AG09309 (cell line): ENCODE measurements at regions not wholly inside any gene's neighbourhood (a gene's known extent, or its start where the extent isn't known, plus 50 kb on each side); places are given as distances from the start of the nearest gene placed in this dataset.
"Not testable (repeated sequence)": the region's sequence is repeated elsewhere in the genome, so short reads cannot be mapped to it uniquely, and the experiment has no call there.

ENCODE experiments used
- DNase-seq: peaks from one replicate; pipeline ENCODE4 v3.0.0-alpha.2; 2010; ENCODE audit warnings: low read depth
- H3K4me3 ChIP-seq: 2 replicates; pipeline ENCODE4 v1.5.1; 2011; ENCODE audit warnings: mild to moderate bottlenecking, low read depth, low read length, moderate library complexity; ENCODE audit not compliant: control insufficient read depth
- TF ChIP-seq, protein P1 (sequence below): IDR thresholded peaks from 2 replicates; pipeline ENCODE4 v1.5.1; 2011; ENCODE audit warnings: mild to moderate bottlenecking, low read depth, low read length, inconsistent platforms; ENCODE audit not compliant: insufficient read depth, control insufficient read depth; ENCODE audit errors: missing control alignments

DNA sequence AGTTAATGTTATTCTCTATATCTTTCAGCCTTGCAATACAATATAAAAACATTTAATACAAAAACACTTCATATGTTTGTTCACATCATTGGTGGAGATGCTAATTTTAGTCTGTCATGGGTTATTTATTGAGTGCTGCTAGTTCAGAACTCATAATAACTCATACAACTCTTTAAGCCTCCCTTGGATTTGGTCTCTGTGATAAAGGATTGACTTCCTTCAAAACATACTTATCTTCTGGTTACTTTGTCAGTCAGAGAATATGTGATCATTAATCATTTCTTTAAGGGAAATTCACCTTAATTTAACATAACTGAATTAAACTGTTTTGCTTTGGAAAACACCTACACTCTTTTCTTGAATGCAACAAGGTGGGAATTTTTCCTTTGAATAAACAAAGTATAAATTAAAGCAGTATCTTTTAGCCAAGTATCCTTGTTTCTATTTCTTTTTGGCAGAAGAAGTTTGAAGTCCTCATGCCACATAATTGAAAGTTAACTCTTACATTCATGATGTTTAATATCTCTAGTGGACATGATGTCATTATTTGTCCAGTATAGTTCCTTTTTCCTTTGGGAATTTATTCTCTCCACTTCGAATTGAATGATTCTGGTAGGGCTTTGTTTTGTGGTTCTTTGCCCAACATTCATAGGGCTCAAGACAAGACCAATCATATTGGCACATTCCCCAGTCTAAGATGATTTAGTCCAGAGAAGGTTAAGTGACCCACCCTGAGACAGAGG is 133.2 kb upstream of the CENPW start:
- DNase-seq = no peak
- H3K4me3 ChIP-seq = no peak overlapping the region
- TF ChIP-seq, protein P1, sequence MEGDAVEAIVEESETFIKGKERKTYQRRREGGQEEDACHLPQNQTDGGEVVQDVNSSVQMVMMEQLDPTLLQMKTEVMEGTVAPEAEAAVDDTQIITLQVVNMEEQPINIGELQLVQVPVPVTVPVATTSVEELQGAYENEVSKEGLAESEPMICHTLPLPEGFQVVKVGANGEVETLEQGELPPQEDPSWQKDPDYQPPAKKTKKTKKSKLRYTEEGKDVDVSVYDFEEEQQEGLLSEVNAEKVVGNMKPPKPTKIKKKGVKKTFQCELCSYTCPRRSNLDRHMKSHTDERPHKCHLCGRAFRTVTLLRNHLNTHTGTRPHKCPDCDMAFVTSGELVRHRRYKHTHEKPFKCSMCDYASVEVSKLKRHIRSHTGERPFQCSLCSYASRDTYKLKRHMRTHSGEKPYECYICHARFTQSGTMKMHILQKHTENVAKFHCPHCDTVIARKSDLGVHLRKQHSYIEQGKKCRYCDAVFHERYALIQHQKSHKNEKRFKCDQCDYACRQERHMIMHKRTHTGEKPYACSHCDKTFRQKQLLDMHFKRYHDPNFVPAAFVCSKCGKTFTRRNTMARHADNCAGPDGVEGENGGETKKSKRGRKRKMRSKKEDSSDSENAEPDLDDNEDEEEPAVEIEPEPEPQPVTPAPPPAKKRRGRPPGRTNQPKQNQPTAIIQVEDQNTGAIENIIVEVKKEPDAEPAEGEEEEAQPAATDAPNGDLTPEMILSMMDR = no peak

GRCh38 chr6:126210398-126211075 is 129.4 kb upstream of the CENPW start:
- H3K4me3 ChIP-seq = no peak overlapping the region
- no peak for DNase-seq
- TF ChIP-seq, protein P1 = no peak

- no peak overlapping the region for H3K4me3 ChIP-seq
- TF ChIP-seq, protein P1 = no peak
- DNase-seq = no peak
Measured at GRCh38 chr6:126217497-126217896, 122.4 kb upstream of the CENPW start.

DNA sequence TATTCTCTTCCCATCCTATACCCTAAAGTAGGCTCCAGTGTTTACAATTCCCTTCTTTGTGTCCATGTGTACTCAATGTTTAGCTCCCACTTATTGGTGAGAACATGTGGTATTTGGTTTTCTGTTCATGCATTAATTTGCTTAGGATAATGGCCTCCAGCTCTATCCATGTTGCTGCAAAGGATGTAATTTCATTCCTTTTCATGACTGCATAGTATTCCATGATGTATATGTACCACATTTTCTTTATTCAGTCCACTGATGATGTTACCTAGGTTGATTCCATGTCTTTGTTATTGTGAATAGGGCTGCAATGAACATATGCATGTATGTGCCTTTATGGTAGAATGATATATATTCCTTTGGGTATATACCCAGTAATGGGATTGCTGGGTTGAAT is 119.0 kb upstream of the CENPW start:
- not testable (repeated sequence) for DNase-seq

DNA sequence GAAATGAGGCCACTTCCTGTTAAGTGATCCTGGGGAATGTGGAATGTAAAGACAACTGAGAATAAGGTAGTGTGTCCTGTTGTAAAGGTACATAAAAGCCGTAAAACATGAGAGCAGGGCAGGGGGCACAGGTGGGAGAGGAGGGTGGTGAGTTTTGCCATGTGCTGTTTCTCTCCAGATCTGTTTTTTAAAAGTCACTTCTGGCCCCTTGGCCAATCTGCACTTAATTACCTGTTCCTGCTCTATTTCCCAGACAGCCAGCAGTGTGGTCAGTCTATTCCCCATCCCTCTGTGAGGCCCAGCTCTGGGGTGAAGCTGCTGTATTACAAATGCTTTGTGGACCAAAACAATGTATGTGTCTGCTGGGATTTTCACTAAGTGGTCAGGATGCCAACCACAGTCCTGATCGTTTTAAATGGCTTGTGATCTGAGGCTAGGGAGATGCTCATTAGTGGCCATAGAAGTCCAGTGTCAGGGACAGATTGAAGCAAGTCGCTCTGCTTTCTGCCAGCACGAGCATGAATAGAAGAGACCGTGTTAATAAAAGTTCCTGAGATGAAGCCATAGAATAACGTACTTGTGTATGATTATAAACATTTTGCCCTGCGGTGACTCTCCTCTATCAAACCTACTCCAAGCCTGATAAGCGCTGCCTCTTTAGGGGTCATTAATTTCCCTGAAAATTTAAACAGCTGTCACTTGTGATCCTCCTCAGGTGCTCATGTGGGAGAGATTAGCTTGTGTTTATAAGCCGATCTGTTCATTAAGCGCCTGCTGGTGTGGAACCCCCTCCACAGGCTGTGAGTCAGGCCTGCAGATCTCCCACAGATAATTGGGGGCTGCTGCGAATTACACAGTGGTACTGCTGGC is 111.8 kb upstream of the CENPW start:
- H3K4me3 ChIP-seq = no peak overlapping the region
- no peak for DNase-seq
- TF ChIP-seq, protein P1 = no peak

More for the DNA sequence above, 119.0 kb upstream of the CENPW start:
- H3K4me3 ChIP-seq = not testable (repeated sequence)

GRCh38 chr6:126232671-126233070 is 107.2 kb upstream of the CENPW start:
- DNase-seq = no peak
- TF ChIP-seq, protein P1 = no peak

DNA sequence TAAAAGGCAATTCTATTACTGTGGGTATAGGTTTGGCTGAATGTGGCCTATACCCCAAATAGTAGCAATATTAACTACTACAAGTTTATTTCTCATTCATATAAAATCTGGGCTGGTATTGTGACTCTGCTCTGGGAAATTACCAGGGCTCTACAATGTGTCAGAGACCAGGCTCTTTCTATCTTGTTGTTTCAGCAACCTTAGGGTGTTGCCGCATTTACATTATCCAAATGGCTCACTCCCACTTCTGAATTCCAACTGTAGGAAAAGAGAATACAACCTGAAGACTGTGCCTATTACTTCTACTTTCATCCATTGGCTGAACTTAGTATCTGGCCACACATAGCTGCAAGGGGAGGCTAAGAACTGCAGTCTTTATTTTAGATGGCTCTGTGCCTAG is 106.7 kb upstream of the CENPW start:
- TF ChIP-seq, protein P1 = no peak
- DNase-seq = no peak
- no peak overlapping the region for H3K4me3 ChIP-seq

More at GRCh38 chr6:126232671-126233070, 107.2 kb upstream of the CENPW start:
- no peak overlapping the region for H3K4me3 ChIP-seq
